H1 (cell line): ENCODE measurements at regions not wholly inside any gene's neighbourhood (a gene's known extent, or its start where the extent isn't known, plus 50 kb on each side); places are given as distances from the start of the nearest gene placed in this dataset.

Experiments
- CTCF ChIA-PET: fragments of 300-600 bp; sonication (Branson Sonifier 250); formaldehyde crosslinking; loops from one replicate; lab custom pipeline; 2021; ENCODE audit not compliant: partially characterized antibody; lab: Charles Lee
- POLR2A ChIA-PET: fragments of 300-600 bp; sonication (Branson Sonifier 250); formaldehyde crosslinking; loops from one replicate; lab custom pipeline; 2021; ENCODE audit warnings: inconsistent platforms; ENCODE audit not compliant: partially characterized antibody; lab: Charles Lee
- DNase-seq, 2 experiments: peaks; one replicate each; pipeline versions ENCODE4 v3.0.0 to v3.0.0-alpha.2; 2010 to 2022; ENCODE audit warnings: low spot score in 2 of 2, low read depth in 1 of 2, mixed read lengths in 1 of 2
- FAIRE-seq: peaks from 2 replicates; lab custom pipeline; 2011; peaks lifted over from hg19 to GRCh38; lab: Jason Lieb, UNC
- H2AFZ ChIP-seq: 2 replicates; pipeline ENCODE4 v1.8.1; 2012; ENCODE audit warnings: low read length, inconsistent platforms
- H2AK5ac ChIP-seq: 2 replicates; pipeline ENCODE4 v1.6.1; 2013; ENCODE audit warnings: low read depth, low read length
- H2BK120ac ChIP-seq: replicated peaks from 2 replicates; pipeline ENCODE3; 2013; ENCODE audit warnings: low read depth, low read length, inconsistent platforms
- H2BK12ac ChIP-seq: 2 replicates; pipeline ENCODE4 v1.6.1; 2013; ENCODE audit warnings: low read depth, low read length
- H2BK15ac ChIP-seq: 2 replicates; pipeline ENCODE4 v1.6.1; 2013; ENCODE audit warnings: low read length
- H2BK20ac ChIP-seq: 2 replicates; pipeline ENCODE4 v1.6.1; 2013; ENCODE audit warnings: low read length
- H2BK5ac ChIP-seq: 2 replicates; pipeline ENCODE4 v1.6.1; 2013; ENCODE audit warnings: low read depth, low read length
- H3K14ac ChIP-seq: 2 replicates; pipeline ENCODE4 v1.6.1; 2013; ENCODE audit warnings: inconsistent platforms; ENCODE audit not compliant: insufficient read length
- H3K18ac ChIP-seq: 2 replicates; pipeline ENCODE4 v1.6.1; 2013; ENCODE audit warnings: low read length; ENCODE audit errors: extremely low read depth
- H3K23ac ChIP-seq: 2 replicates; pipeline ENCODE4 v1.6.1; 2013; ENCODE audit warnings: inconsistent platforms; ENCODE audit not compliant: insufficient read length
- H3K23me2 ChIP-seq: 2 replicates; pipeline ENCODE4 v1.6.1; 2013; ENCODE audit warnings: low read depth, low read length
- H3K27ac ChIP-seq: 2 replicates; pipeline ENCODE4 v1.6.1; 2011; ENCODE audit warnings: low read depth, low read length, inconsistent platforms
- H3K27me3 ChIP-seq, 4 experiments: replicated peaks in 1 of 4; 1 replicate in 1 of 4; 2 replicates in 3 of 4; pipeline versions ENCODE4 v1.6.1 to v1.8.1; 2011 to 2013; ENCODE audit warnings: low read length in 3 of 4, mild to moderate bottlenecking in 3 of 4, inconsistent platforms in 2 of 4, mixed read lengths in 2 of 4, moderate library complexity in 1 of 4; ENCODE audit not compliant: control insufficient read depth in 3 of 4, insufficient read depth in 3 of 4; ENCODE audit errors: extremely low read depth in 1 of 4
- H3K36me3 ChIP-seq, 4 experiments: 2 replicates each; pipeline versions ENCODE4 v1.6.1 to v1.8.1; 2011 to 2013; ENCODE audit warnings: mild to moderate bottlenecking in 4 of 4, low read length in 3 of 4, moderate library complexity in 2 of 4, control low read depth in 1 of 4, inconsistent platforms in 1 of 4; ENCODE audit not compliant: insufficient read depth in 4 of 4, control insufficient read depth in 2 of 4
- H3K4ac ChIP-seq: replicated peaks from 2 replicates; pipeline ENCODE3; 2013; ENCODE audit warnings: low read length, low read depth, mixed read lengths, inconsistent platforms; ENCODE audit not compliant: insufficient read length
- H3K4me1 ChIP-seq, 4 experiments: replicated peaks in 1 of 4; 1 replicate in 1 of 4; 2 replicates in 3 of 4; pipeline versions ENCODE4 v1.6.1 to v1.8.1; 2011 to 2013; ENCODE audit warnings: low read length in 3 of 4, inconsistent platforms in 2 of 4, mixed read lengths in 1 of 4; ENCODE audit not compliant: insufficient read depth in 4 of 4, control insufficient read depth in 3 of 4
- H3K4me2 ChIP-seq, 2 experiments: 2 replicates each; pipeline versions ENCODE4 v1.6.1 to v1.8.1; 2011 to 2013; ENCODE audit warnings: low read depth in 2 of 2, low read length in 2 of 2, control low read depth in 1 of 2, inconsistent platforms in 1 of 2, mild to moderate bottlenecking in 1 of 2; ENCODE audit not compliant: insufficient read depth in 1 of 2
- H3K4me3 ChIP-seq, 4 experiments: fragments of 200-600, 300-600 bp in 1 of 4; sonication (generic), shearing (Covaris generic), sonication (Bioruptor Twin) in 1 of 4; 2 replicates each; pipeline versions ENCODE4 v1.5.1 to v1.8.1; 2011 to 2016; ENCODE audit warnings: low read length in 4 of 4, low read depth in 3 of 4, control low read depth in 2 of 4, inconsistent platforms in 2 of 4, mild to moderate bottlenecking in 2 of 4, mixed read lengths in 1 of 4, moderate library complexity in 1 of 4; ENCODE audit not compliant: insufficient read depth in 2 of 4; ENCODE audit errors: extremely low read depth in 1 of 4
- H3K56ac ChIP-seq: replicated peaks from 2 replicates; pipeline ENCODE3; 2013; ENCODE audit warnings: low read depth, mild to moderate bottlenecking, mixed read lengths, low read length, inconsistent platforms; ENCODE audit not compliant: insufficient read length
- H3K79me1 ChIP-seq: 2 replicates; pipeline ENCODE4 v1.6.1; 2013; ENCODE audit warnings: low read depth, low read length, control low read depth
- H3K79me2 ChIP-seq, 2 experiments: 2 replicates each; pipeline versions ENCODE4 v1.6.1 to v1.8.1; 2012 to 2013; ENCODE audit warnings: low read length in 2 of 2, mild to moderate bottlenecking in 2 of 2, inconsistent platforms in 1 of 2; ENCODE audit not compliant: insufficient read depth in 2 of 2, control insufficient read depth in 1 of 2
- H3K9ac ChIP-seq, 4 experiments: replicated peaks in 1 of 4; 1 replicate in 1 of 4; 2 replicates in 3 of 4; pipeline versions ENCODE4 v1.6.1 to v1.8.1; 2011 to 2013; ENCODE audit warnings: low read depth in 3 of 4, low read length in 3 of 4, control low read depth in 2 of 4, mild to moderate bottlenecking in 2 of 4, moderate library complexity in 2 of 4, inconsistent platforms in 1 of 4; ENCODE audit errors: extremely low read depth in 1 of 4
- H3K9me3 ChIP-seq, 2 experiments: 2 replicates each; pipeline versions ENCODE4 v1.6.1 to v1.8.1; 2012 to 2013; ENCODE audit warnings: mild to moderate bottlenecking in 2 of 2, moderate library complexity in 2 of 2, control low read depth in 1 of 2, inconsistent platforms in 1 of 2, low read depth in 1 of 2, low read length in 1 of 2, mixed read lengths in 1 of 2; ENCODE audit not compliant: insufficient read depth in 2 of 2
- H4K20me1 ChIP-seq, 2 experiments: replicated peaks in 1 of 2; 2 replicates each; pipeline versions ENCODE3 to v1.8.1; 2011 to 2013; ENCODE audit warnings: inconsistent platforms in 2 of 2, low read length in 2 of 2, mild to moderate bottlenecking in 1 of 2; ENCODE audit not compliant: insufficient read depth in 2 of 2, control insufficient read depth in 1 of 2
- H4K5ac ChIP-seq: 2 replicates; pipeline ENCODE4 v1.6.1; 2013; ENCODE audit warnings: low read length, low read depth, mixed read lengths, inconsistent platforms; ENCODE audit not compliant: insufficient read length
- H4K8ac ChIP-seq: 2 replicates; pipeline ENCODE4 v1.8.0; 2013; ENCODE audit warnings: mild to moderate bottlenecking, moderate library complexity, low read length, inconsistent platforms; ENCODE audit not compliant: insufficient read depth; ENCODE audit errors: extremely low read depth
- H4K91ac ChIP-seq: replicated peaks from 2 replicates; pipeline ENCODE3; 2013; ENCODE audit warnings: low read length, mixed read lengths, inconsistent platforms; ENCODE audit not compliant: insufficient read length
- CBX5 ChIP-seq: fragments of 300-800, 300-1000 bp; sonication (generic); IDR thresholded peaks from 2 replicates; pipeline ENCODE4 v1.7.1; 2016; ENCODE audit warnings: antibody characterized with exemption, low read length, low read depth
- CEBPB ChIP-seq: IDR thresholded peaks from 2 replicates; pipeline ENCODE4 v1.6.1; 2012; ENCODE audit warnings: low read depth, low read length
- E2F6 ChIP-seq: IDR thresholded peaks from 2 replicates; pipeline ENCODE4 v1.6.1; 2012; ENCODE audit warnings: inconsistent platforms
- GTF2F1 ChIP-seq: IDR thresholded peaks from 2 replicates; pipeline ENCODE4 v1.6.1; 2012; ENCODE audit warnings: low read depth, low read length, improper control_type of control experiment, borderline replicate concordance
- NANOG ChIP-seq: IDR thresholded peaks from 2 replicates; pipeline ENCODE4 v1.6.1; 2011; ENCODE audit warnings: low read length, low read depth, mild to moderate bottlenecking, inconsistent platforms; ENCODE audit not compliant: insufficient read depth, poor library complexity, severe bottlenecking
- POLR2A ChIP-seq, 2 experiments: IDR thresholded peaks; 1 replicate in 1 of 2; 2 replicates in 1 of 2; pipeline ENCODE4 v1.6.1; 2011; ENCODE audit warnings: low read depth in 2 of 2, low read length in 2 of 2, mild to moderate bottlenecking in 2 of 2; ENCODE audit errors: control extremely low read depth in 1 of 2
- RFX5 ChIP-seq: IDR thresholded peaks from 2 replicates; pipeline ENCODE4 v1.6.1; 2011; ENCODE audit warnings: low read depth, low read length, improper control_type of control experiment, borderline replicate concordance
- SP2 ChIP-seq: IDR thresholded peaks from 2 replicates; pipeline ENCODE4 v1.6.1; 2012; ENCODE audit warnings: mild to moderate bottlenecking, low read length, inconsistent platforms
- SP4 ChIP-seq: IDR thresholded peaks from 2 replicates; pipeline ENCODE4 v1.6.1; 2012; ENCODE audit warnings: low read length, inconsistent platforms
- SUZ12 ChIP-seq: fragments of 200-600 bp; sonication (generic); IDR thresholded peaks from 2 replicates; pipeline ENCODE4 v1.6.1; 2012; ENCODE audit warnings: mild to moderate bottlenecking, inconsistent platforms, low read length, moderate library complexity, mixed read lengths
- TBP ChIP-seq: IDR thresholded peaks from 2 replicates; pipeline ENCODE4 v1.6.1; 2011; ENCODE audit warnings: low read depth, low read length, improper control_type of control experiment
- YY1 ChIP-seq: IDR thresholded peaks from 2 replicates; pipeline ENCODE4 v1.6.1; 2011; ENCODE audit warnings: low read depth, mild to moderate bottlenecking, low read length
- WGBS, 2 experiments: shearing (Covaris generic) in 1 of 2; methylation state at CpG; one replicate each; pipeline versions ENCODE4 v1.1.6 to v1.1.7; 2013 to 2015; ENCODE audit warnings: low lambda C conversion rate in 2 of 2, mixed read lengths in 2 of 2, inconsistent platforms in 1 of 2, low coverage in 1 of 2, missing lambda C conversion rate in 1 of 2; ENCODE audit not compliant: insufficient replicate concordance in 2 of 2, insufficient coverage in 1 of 2, insufficient read length in 1 of 2; ENCODE audit errors: extremely low coverage in 1 of 2, missing lambda C conversion rate in 1 of 2; 5-methylcytosine and 5-hydroxymethylcytosine counted together

DNA sequence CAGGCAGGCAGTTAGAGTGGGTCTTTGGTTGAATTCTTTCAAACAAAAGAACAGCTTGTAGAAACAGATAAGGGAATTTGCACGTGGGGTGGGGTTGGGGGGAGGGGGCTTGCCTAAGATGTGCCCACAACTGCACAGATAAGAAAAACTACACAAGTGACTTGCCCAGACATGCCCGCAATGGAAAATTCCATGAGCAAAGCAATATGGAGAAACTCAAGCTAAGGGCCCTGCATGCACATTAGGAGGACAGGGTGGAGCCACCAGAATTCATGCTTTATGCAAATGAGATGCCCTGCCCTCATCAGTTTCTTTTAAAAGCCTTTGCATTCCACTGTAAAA is 755.6 kb upstream of the MIR17HG start:
- ChIA-PET CTCF (interaction anchor here (0.6 to 0.8 kb wide), 2 partner anchors 23 to 218 kb away, joined by 3 read pairs; no protein-coding TSS in a partner anchor), POLR2A (no interaction called here)
- Histone ChIP-seq H3K79me2 (no peaks in the 10 kb centered on the region), H4K5ac (no peak overlapping the region), H2AK5ac (no peak overlapping the region), H3K23me2 (no peaks in the 10 kb centered on the region), H3K27ac (no peak overlapping the region), H2BK20ac (no peak overlapping the region), H3K9me3 (peaks cover 0 to 2% of the 10 kb centered on the region in 2 experiments; a peak in 1 of 4 replicates), H2BK15ac (no peak overlapping the region), H4K8ac (no peak overlapping the region), H2BK5ac (peak overlapping the region; percentile 61; the same call in 1 of the 2 replicates), H3K36me3 (no peaks in the 10 kb centered on the region; a peak in 1 of 8 replicates), H3K4me2 (no peak overlapping the region), H3K27me3 (no peaks in the 10 kb centered on the region), H3K4ac (no peak overlapping the region), H3K79me1 (no peaks in the 10 kb centered on the region), H2BK120ac (peak overlapping the region; percentile 55), H2BK12ac (no peak overlapping the region), H3K18ac (no peak overlapping the region), H2AFZ (peak overlapping the region; percentile 92; the same call in 1 of the 2 replicates), H3K4me3 (no peak overlapping the region), H3K14ac (no peak overlapping the region), H3K9ac (no peak overlapping the region), H3K23ac (no peak overlapping the region), H3K4me1 (peaks cover 0 to 3% (median 0%) of the 10 kb centered on the region in 4 experiments; a peak in 1 of 7 replicates), H3K56ac (no peak overlapping the region), H4K20me1 (no peaks in the 10 kb centered on the region), H4K91ac (peak overlapping the region; percentile 61)
- 58% methylated on average over 2 of the region's 2 CpGs; no CpG with 5 or more reads in 1 of the 2 experiments for WGBS, 2 experiments
- TF ChIP-seq YY1 (no peak), SP4 (no peak), SUZ12 (no peak), CEBPB (no peak), SP2 (no peak), E2F6 (no peak), CBX5 (no peak), GTF2F1 (no peak), POLR2A (IDR thresholded peaks at IDR 0.05; ENCODE audit: control extremely low read depth in 1 of 2, low read depth in 2 of 2, low read length in 2 of 2) (no peak), NANOG (no peak), TBP (no peak), RFX5 (no peak)
- FAIRE-seq, result no peak
- no peak for DNase-seq
